ENCODE measurements at regions not wholly inside any gene's neighbourhood (a gene's known extent, or its start where the extent isn't known, plus 50 kb on each side); places are given as distances from the start of the nearest gene placed in this dataset.

- H3K4me1 ChIP-seq: no peaks in the 10 kb centered on the region
- TF ChIP-seq, protein P1, sequence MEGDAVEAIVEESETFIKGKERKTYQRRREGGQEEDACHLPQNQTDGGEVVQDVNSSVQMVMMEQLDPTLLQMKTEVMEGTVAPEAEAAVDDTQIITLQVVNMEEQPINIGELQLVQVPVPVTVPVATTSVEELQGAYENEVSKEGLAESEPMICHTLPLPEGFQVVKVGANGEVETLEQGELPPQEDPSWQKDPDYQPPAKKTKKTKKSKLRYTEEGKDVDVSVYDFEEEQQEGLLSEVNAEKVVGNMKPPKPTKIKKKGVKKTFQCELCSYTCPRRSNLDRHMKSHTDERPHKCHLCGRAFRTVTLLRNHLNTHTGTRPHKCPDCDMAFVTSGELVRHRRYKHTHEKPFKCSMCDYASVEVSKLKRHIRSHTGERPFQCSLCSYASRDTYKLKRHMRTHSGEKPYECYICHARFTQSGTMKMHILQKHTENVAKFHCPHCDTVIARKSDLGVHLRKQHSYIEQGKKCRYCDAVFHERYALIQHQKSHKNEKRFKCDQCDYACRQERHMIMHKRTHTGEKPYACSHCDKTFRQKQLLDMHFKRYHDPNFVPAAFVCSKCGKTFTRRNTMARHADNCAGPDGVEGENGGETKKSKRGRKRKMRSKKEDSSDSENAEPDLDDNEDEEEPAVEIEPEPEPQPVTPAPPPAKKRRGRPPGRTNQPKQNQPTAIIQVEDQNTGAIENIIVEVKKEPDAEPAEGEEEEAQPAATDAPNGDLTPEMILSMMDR (IDR thresholded peaks at IDR 0.05): no peak
- no peak for TF ChIP-seq POLR2A (IDR thresholded peaks at IDR 0.05)
- no peaks in the 10 kb centered on the region for H3K9me3 ChIP-seq
- no peaks in the 10 kb centered on the region for H3K36me3 ChIP-seq
- DNase-seq: no peak
- no peaks in the 10 kb centered on the region for H3K27me3 ChIP-seq
- H3K4me3 ChIP-seq: no peak overlapping the region
- no peak overlapping the region for H3K27ac ChIP-seq
Measured at GRCh38 chr13:109979228-109979627, 192.8 kb upstream of the IRS2 start.

GRCh38 chr13:109977212-109977968, 191.0 kb upstream of the IRS2 start:
- H3K4me3 ChIP-seq: no peak overlapping the region
- DNase-seq: no peak

DNA sequence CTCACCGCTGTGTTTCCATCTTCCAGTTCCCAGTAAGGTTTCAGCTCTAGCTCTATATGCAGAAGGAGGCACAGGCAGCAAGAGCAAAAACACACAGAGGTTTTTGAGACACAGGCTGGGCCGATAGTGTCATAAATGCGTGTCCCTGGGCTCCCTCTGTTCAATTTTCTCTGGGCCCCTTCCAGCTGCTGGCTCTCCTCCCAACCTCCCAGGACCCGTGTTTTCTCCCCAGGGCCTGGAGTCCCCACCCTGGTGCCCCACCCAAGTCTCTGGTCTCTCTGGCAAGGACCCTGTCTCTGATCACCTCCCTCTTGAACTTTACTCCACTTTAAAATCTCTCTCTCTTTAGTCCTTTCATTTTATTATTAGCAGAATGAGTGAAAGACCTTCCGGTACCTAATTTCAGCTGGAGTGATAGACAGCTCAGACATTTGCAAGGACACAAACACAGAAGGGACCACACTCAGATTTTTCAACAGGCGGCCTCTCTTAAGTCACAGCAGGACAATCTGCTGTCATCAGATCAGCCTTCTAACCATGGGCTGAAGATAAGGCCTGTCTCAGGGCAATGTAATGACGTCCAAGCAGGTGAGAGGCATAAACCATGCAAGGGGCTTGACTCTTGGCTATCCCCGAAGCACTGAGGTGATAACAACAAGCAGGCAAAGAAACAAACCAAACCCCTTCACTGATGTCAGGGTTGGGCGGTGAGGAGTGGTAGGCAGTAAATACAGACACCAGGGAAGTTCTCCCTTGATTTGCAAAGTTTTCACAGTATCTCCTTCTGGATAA, 190.0 kb upstream of the IRS2 start:
- TF ChIP-seq, protein P1 (IDR thresholded peaks at IDR 0.05): no peak
- TF ChIP-seq POLR2A (IDR thresholded peaks at IDR 0.05): no peak
- H3K9me3 ChIP-seq: no peaks in the 10 kb centered on the region
- no peaks in the 10 kb centered on the region for H3K4me1 ChIP-seq
- H3K27me3 ChIP-seq: no peaks in the 10 kb centered on the region
- H3K27ac ChIP-seq: no peak overlapping the region
- H3K4me3 ChIP-seq: no peak overlapping the region
- DNase-seq: no peak
- no peaks in the 10 kb centered on the region for H3K36me3 ChIP-seq

More at GRCh38 chr13:109977212-109977968, 191.0 kb upstream of the IRS2 start:
- no peaks in the 10 kb centered on the region for H3K9me3 ChIP-seq
- no peak overlapping the region for H3K27ac ChIP-seq
- H3K4me1 ChIP-seq: no peaks in the 10 kb centered on the region
- no peak for TF ChIP-seq POLR2A (IDR thresholded peaks at IDR 0.05)
- TF ChIP-seq, protein P1 (IDR thresholded peaks at IDR 0.05): no peak
- H3K27me3 ChIP-seq: no peaks in the 10 kb centered on the region
- no peaks in the 10 kb centered on the region for H3K36me3 ChIP-seq

- no peaks in the 10 kb centered on the region for H3K9me3 ChIP-seq
- H3K4me3 ChIP-seq: no peak overlapping the region
- H3K27ac ChIP-seq: no peak overlapping the region
- H3K27me3 ChIP-seq: no peaks in the 10 kb centered on the region
- TF ChIP-seq, protein P1 (IDR thresholded peaks at IDR 0.05): no peak
- no peak for TF ChIP-seq POLR2A (IDR thresholded peaks at IDR 0.05)
- no peaks in the 10 kb centered on the region for H3K4me1 ChIP-seq
- no peaks in the 10 kb centered on the region for H3K36me3 ChIP-seq
- DNase-seq: no peak
Measured at GRCh38 chr13:109974354-109974753, 188.0 kb upstream of the IRS2 start.

- no peak overlapping the region for H3K4me3 ChIP-seq
- no peak for DNase-seq
- H3K9me3 ChIP-seq: no peaks in the 10 kb centered on the region
- no peak overlapping the region for H3K27ac ChIP-seq
- TF ChIP-seq POLR2A (IDR thresholded peaks at IDR 0.05): no peak
- TF ChIP-seq, protein P1 (IDR thresholded peaks at IDR 0.05): no peak
- H3K4me1 ChIP-seq: no peaks in the 10 kb centered on the region
- no peaks in the 10 kb centered on the region for H3K27me3 ChIP-seq
- no peaks in the 10 kb centered on the region for H3K36me3 ChIP-seq
Measured at GRCh38 chr13:109973279-109973678, 186.9 kb upstream of the IRS2 start.
